ENCODE measurements at regions not wholly inside any gene's neighbourhood (a gene's known extent, or its start where the extent isn't known, plus 50 kb on each side); places are given as distances from the start of the nearest gene placed in this dataset.

- in situ Hi-C loops (cut with MboI; ENCODE audit: low pct_unique_long_range_greater_than_20kb, low sequenced_read_pairs, unreplicated experiment): no loop called here
These were observed 54.1 kb upstream of the IGLL5 start for GRCh38 chr22:22833488-22833887.

DNA sequence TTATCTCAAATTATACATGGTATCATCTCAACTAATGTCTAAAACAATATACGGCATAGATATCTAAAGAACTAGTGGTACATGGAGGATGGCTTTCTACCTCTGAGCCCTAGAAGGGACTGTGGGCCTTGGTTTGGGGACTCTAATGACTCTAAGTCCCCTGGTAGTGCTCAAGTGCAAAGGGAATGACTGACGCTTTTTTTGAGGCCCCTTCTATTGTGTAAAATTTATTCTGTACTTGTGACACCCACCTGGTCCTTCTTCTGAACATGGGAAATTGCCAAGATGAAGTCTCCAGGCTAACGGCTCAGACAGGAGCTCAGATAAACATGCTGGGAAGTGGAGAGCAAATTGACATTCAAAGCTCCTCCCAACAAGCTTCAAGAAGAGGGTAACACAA, 53.4 kb upstream of the IGLL5 start:
- DNase-seq (ENCODE audit: low spot score): no peak
- in situ Hi-C loops (cut with MboI; ENCODE audit: low pct_unique_long_range_greater_than_20kb, low sequenced_read_pairs, unreplicated experiment): no loop called here
- TF ChIP-seq CTCF (IDR thresholded peaks at IDR 0.05; ENCODE audit: extremely low read depth, insufficient read depth, missing control alignments): no peak

More at GRCh38 chr22:22833488-22833887, 54.1 kb upstream of the IGLL5 start:
- TF ChIP-seq CTCF (IDR thresholded peaks at IDR 0.05; ENCODE audit: extremely low read depth, insufficient read depth, missing control alignments): no peak
- DNase-seq (ENCODE audit: low spot score): no peak

DNA sequence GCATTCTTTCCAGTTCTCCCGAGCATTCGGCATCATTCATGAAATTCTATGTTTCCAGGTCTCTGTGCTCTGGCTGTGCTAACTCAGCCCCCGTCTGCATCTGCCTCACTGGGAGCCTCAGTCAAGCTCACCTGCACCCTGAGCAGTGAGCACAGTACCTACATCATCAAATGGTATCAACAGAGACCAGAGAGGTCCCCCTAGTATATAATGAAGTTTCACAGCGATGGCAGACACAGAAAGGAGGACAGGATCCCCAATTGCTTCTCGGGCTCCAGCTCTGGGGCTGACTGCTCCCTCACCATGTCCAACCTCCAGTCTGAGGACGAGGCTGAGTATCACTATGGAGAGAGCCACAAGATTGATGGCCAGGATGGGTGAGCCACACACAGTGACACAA, 52.8 kb upstream of the IGLL5 start:
- DNase-seq (ENCODE audit: low spot score): no peak
- TF ChIP-seq CTCF (IDR thresholded peaks at IDR 0.05; ENCODE audit: extremely low read depth, insufficient read depth, missing control alignments): no peak
- in situ Hi-C loops (cut with MboI; ENCODE audit: low pct_unique_long_range_greater_than_20kb, low sequenced_read_pairs, unreplicated experiment): no loop called here

DNA sequence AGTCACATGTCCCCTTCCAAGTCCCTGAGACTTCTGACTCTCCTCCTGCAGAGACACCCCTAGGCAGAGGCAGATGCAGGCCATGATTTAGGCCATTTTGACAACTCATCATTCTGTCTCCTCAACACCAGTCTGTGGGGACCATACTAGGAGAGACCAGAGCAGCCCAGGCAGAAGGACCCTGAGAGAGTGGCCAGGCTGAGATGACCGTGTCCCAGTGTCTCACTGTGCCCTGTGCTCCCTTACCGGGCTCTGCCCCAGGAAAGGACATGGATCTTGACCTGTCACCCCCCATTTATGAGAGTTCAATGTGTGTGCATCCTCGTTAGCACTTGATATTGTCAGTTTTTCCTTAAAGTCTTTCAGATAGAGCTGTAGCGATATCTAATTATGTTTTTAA, 52.4 kb upstream of the IGLL5 start:
- in situ Hi-C loops (cut with MboI; ENCODE audit: low pct_unique_long_range_greater_than_20kb, low sequenced_read_pairs, unreplicated experiment): no loop called here
- DNase-seq (ENCODE audit: low spot score): no peak
- TF ChIP-seq CTCF (IDR thresholded peaks at IDR 0.05; ENCODE audit: extremely low read depth, insufficient read depth, missing control alignments): no peak

- no peak for TF ChIP-seq CTCF (IDR thresholded peaks at IDR 0.05; ENCODE audit: extremely low read depth, insufficient read depth, missing control alignments)
- in situ Hi-C loops (cut with MboI; ENCODE audit: low pct_unique_long_range_greater_than_20kb, low sequenced_read_pairs, unreplicated experiment): no loop called here
- DNase-seq (ENCODE audit: low spot score): no peak
These were observed 51.8 kb upstream of the IGLL5 start for GRCh38 chr22:22835771-22836291.

DNA sequence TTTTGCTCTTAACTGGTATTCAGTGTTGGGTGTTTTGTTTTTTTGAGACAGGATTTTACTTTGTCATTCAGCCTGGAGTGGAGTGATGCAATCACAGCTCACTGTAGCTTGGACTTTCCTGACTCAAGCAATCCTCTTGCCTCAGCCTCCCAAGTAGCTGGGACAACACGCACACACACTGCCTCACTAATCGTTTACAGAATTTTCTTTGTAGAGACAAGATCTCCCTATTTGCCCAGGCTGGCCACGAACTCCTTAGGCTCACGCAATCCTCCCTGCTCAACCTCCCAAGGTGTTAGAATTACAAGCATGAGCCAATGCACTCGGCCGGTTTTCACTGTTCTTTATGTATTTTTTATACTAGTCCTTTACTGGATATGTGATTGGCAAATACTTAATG, 51.0 kb upstream of the IGLL5 start:
- TF ChIP-seq CTCF (IDR thresholded peaks at IDR 0.05; ENCODE audit: extremely low read depth, insufficient read depth, missing control alignments): no peak
- no peak for DNase-seq (ENCODE audit: low spot score)

More for the DNA sequence above, 51.0 kb upstream of the IGLL5 start:
- in situ Hi-C loops (cut with MboI; ENCODE audit: low pct_unique_long_range_greater_than_20kb, low sequenced_read_pairs, unreplicated experiment): no loop called here
